Keratinocyte (primary cell): ENCODE measurements at regions not wholly inside any gene's neighbourhood (a gene's known extent, or its start where the extent isn't known, plus 50 kb on each side); places are given as distances from the start of the nearest gene placed in this dataset.

Experiments used
- DNase-seq: peaks from one replicate; pipeline ENCODE4 v3.0.0-alpha.2; 2011; ENCODE audit warnings: low read depth, missing footprints, low spot score
- FAIRE-seq: peaks from 2 replicates; lab custom pipeline; 2011; peaks lifted over from hg19 to GRCh38; lab: Jason Lieb, UNC
- H2AFZ ChIP-seq: 2 replicates; pipeline ENCODE4 v1.6.0; 2012; ENCODE audit warnings: low read length, control low read depth, inconsistent platforms; ENCODE audit not compliant: control insufficient read depth
- H3K27ac ChIP-seq: 2 replicates; pipeline ENCODE4 v1.5.1; 2011; ENCODE audit warnings: low read length; ENCODE audit not compliant: control insufficient read depth, insufficient read depth
- H3K27me3 ChIP-seq: 3 replicates; pipeline ENCODE4 v1.6.0; 2011; ENCODE audit warnings: low read length; ENCODE audit not compliant: control insufficient read depth, insufficient read depth; ENCODE audit errors: extremely low read depth
- H3K36me3 ChIP-seq, 2 experiments: 2 replicates in 1 of 2; 3 replicates in 1 of 2; pipeline ENCODE4 v1.5.1; 2011; ENCODE audit warnings: low read length in 2 of 2, mild to moderate bottlenecking in 1 of 2; ENCODE audit not compliant: control insufficient read depth in 2 of 2, insufficient read depth in 2 of 2; ENCODE audit errors: extremely low read depth in 1 of 2
- H3K4me1 ChIP-seq: 3 replicates; pipeline ENCODE4 v1.5.1; 2011; ENCODE audit warnings: low read length; ENCODE audit not compliant: control insufficient read depth, insufficient read depth; ENCODE audit errors: extremely low read depth
- H3K4me2 ChIP-seq: 3 replicates; pipeline ENCODE4 v1.6.0; 2011; ENCODE audit warnings: low read depth, low read length; ENCODE audit not compliant: control insufficient read depth, insufficient read depth; ENCODE audit errors: extremely low read depth
- H3K4me3 ChIP-seq, 3 experiments: fragments of 200-600 bp in 1 of 3; sonication (generic) in 1 of 3; 2 replicates in 2 of 3; 3 replicates in 1 of 3; pipeline ENCODE4 v1.5.1; 2011 to 2016; ENCODE audit warnings: low read length in 3 of 3, mild to moderate bottlenecking in 3 of 3, control low read depth in 2 of 3, inconsistent platforms in 1 of 3, low read depth in 1 of 3, mixed read lengths in 1 of 3, mixed run types in 1 of 3, moderate library complexity in 1 of 3; ENCODE audit not compliant: control insufficient read depth in 2 of 3, insufficient read depth in 2 of 3; ENCODE audit errors: extremely low read depth in 1 of 3
- H3K79me2 ChIP-seq: 2 replicates; pipeline ENCODE4 v1.6.0; 2012; ENCODE audit warnings: low read length; ENCODE audit not compliant: control insufficient read depth, insufficient read depth
- H3K9ac ChIP-seq: 3 replicates; pipeline ENCODE4 v1.6.0; 2011; ENCODE audit warnings: low read length; ENCODE audit not compliant: control insufficient read depth, insufficient read depth; ENCODE audit errors: extremely low read depth
- H3K9me1 ChIP-seq: 3 replicates; pipeline ENCODE4 v1.6.0; 2011; ENCODE audit warnings: low read length; ENCODE audit not compliant: control insufficient read depth, insufficient read depth; ENCODE audit errors: extremely low read depth
- H3K9me3 ChIP-seq: 2 replicates; pipeline ENCODE4 v1.5.1; 2012; ENCODE audit warnings: low read depth, low read length; ENCODE audit not compliant: control insufficient read depth
- H4K20me1 ChIP-seq: 3 replicates; pipeline ENCODE4 v1.6.0; 2011; ENCODE audit warnings: low read length; ENCODE audit not compliant: control insufficient read depth, insufficient read depth; ENCODE audit errors: extremely low read depth
- EZH2 ChIP-seq: IDR thresholded peaks from one replicate; pipeline ENCODE4 v1.6.1; 2012; ENCODE audit warnings: inconsistent platforms, mild to moderate bottlenecking, low read length, moderate library complexity
- dilution Hi-C: fragments of 300-500 bp; cut with MboI; formaldehyde crosslinking; loops from one replicate; pipeline ENCODE4 v1.7.0; 2020; ENCODE audit warnings: low sequenced_read_pairs; ENCODE audit not compliant: extremely low pct_ligation_motif_present
- TF ChIP-seq, protein P1 (sequence below), 3 experiments: IDR thresholded peaks in 1 of 3; conservative IDR thresholded peaks in 1 of 3; optimal IDR thresholded peaks in 1 of 3; 2 replicates in 2 of 3; 3 replicates in 1 of 3; pipeline versions ENCODE3 to v1.5.1; 2011; ENCODE audit warnings: low read length in 3 of 3, mild to moderate bottlenecking in 3 of 3, moderate library complexity in 2 of 3, control low read depth in 1 of 3, inconsistent platforms in 1 of 3; ENCODE audit not compliant: insufficient read depth in 2 of 3; ENCODE audit errors: extremely low read depth in 1 of 3

DNA sequence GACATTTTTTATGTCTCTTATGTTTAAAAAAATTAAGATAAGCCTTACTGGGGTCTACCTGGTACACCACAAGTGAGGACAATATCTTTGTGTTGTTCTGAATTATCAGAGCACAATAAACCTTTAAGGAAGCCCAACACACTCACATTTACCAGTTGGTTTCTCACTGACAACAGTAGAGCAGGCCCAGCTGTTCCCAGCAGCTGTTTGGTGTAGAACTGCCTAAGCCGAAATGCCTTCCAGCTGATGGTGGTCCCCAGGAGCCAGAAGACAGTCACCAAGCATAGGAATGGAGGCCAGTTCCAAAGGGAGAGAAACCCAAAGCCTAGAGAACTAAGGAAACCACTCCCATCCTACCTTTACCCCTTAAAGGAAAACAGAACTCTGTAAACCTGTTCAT, 428.6 kb upstream of the CAMK1G start:
- Histone ChIP-seq H3K79me2 (no peaks in the 10 kb centered on the region), H3K9me1 (no peaks in the 10 kb centered on the region), H3K27me3 (no peaks in the 10 kb centered on the region), H3K9ac (no peak overlapping the region), H3K4me3 (no peak overlapping the region), H3K4me2 (no peak overlapping the region), H3K9me3 (no peaks in the 10 kb centered on the region), H2AFZ (no peak overlapping the region), H3K27ac (no peak overlapping the region), H3K4me1 (no peaks in the 10 kb centered on the region), H4K20me1 (no peaks in the 10 kb centered on the region), H3K36me3 (no peaks in the 10 kb centered on the region)
- DNase-seq: no peak
- FAIRE-seq: no peak
- dilution Hi-C loops: no loop called here
- TF ChIP-seq EZH2: no peak

GRCh38 chr1:209155546-209155945, 428.0 kb upstream of the CAMK1G start:
- DNase-seq (no peak), FAIRE-seq (no peak)
- no peak overlapping the region for H3K9ac ChIP-seq
- H3K36me3 ChIP-seq: no peaks in the 10 kb centered on the region
- no peaks in the 10 kb centered on the region for H3K27me3 ChIP-seq
- H3K4me2 ChIP-seq: no peak overlapping the region
- H3K4me3 ChIP-seq: no peak overlapping the region
- no peaks in the 10 kb centered on the region for H4K20me1 ChIP-seq
- no peaks in the 10 kb centered on the region for H3K9me1 ChIP-seq
- H2AFZ ChIP-seq: no peak overlapping the region
- no peaks in the 10 kb centered on the region for H3K9me3 ChIP-seq
- no peaks in the 10 kb centered on the region for H3K79me2 ChIP-seq
- no peak for TF ChIP-seq EZH2
- TF ChIP-seq, protein P1, sequence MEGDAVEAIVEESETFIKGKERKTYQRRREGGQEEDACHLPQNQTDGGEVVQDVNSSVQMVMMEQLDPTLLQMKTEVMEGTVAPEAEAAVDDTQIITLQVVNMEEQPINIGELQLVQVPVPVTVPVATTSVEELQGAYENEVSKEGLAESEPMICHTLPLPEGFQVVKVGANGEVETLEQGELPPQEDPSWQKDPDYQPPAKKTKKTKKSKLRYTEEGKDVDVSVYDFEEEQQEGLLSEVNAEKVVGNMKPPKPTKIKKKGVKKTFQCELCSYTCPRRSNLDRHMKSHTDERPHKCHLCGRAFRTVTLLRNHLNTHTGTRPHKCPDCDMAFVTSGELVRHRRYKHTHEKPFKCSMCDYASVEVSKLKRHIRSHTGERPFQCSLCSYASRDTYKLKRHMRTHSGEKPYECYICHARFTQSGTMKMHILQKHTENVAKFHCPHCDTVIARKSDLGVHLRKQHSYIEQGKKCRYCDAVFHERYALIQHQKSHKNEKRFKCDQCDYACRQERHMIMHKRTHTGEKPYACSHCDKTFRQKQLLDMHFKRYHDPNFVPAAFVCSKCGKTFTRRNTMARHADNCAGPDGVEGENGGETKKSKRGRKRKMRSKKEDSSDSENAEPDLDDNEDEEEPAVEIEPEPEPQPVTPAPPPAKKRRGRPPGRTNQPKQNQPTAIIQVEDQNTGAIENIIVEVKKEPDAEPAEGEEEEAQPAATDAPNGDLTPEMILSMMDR (optimal IDR thresholded peaks at IDR 0.05 in 1 of 3, IDR thresholded peaks at IDR 0.05 in 1 of 3, conservative IDR thresholded peaks at IDR 0.05 in 1 of 3; ENCODE audit: extremely low read depth in 1 of 3, insufficient read depth in 2 of 3, low read length in 3 of 3): no peak
- dilution Hi-C loops: no loop called here
- no peaks in the 10 kb centered on the region for H3K4me1 ChIP-seq
- no peak overlapping the region for H3K27ac ChIP-seq

- Histone ChIP-seq H3K27me3 (no peaks in the 10 kb centered on the region), H3K36me3 (no peaks in the 10 kb centered on the region), H3K4me2 (no peak overlapping the region), H3K27ac (no peak overlapping the region), H3K4me3 (no peak overlapping the region), H3K9ac (no peak overlapping the region), H3K4me1 (no peaks in the 10 kb centered on the region), H4K20me1 (no peaks in the 10 kb centered on the region), H3K79me2 (no peaks in the 10 kb centered on the region), H3K9me1 (no peaks in the 10 kb centered on the region), H2AFZ (no peak overlapping the region), H3K9me3 (no peaks in the 10 kb centered on the region)
- TF ChIP-seq, protein P1 (optimal IDR thresholded peaks at IDR 0.05 in 1 of 3, IDR thresholded peaks at IDR 0.05 in 1 of 3, conservative IDR thresholded peaks at IDR 0.05 in 1 of 3; ENCODE audit: extremely low read depth in 1 of 3, insufficient read depth in 2 of 3, low read length in 3 of 3): no peak
- TF ChIP-seq EZH2: no peak
- FAIRE-seq (no peak), DNase-seq (no peak)
- dilution Hi-C loops: no loop called here
Observed at GRCh38 chr1:209156991-209157390, 426.5 kb upstream of the CAMK1G start.
